Endothelial cell of umbilical vein (primary cell): ENCODE measurements at regions not wholly inside any gene's neighbourhood (a gene's known extent, or its start where the extent isn't known, plus 50 kb on each side); places are given as distances from the start of the nearest gene placed in this dataset.

Experiments
- BruUV-seq: library from RNA; stranded (reverse); fragments of 400-500 nt; replicated peaks from 2 replicates; lab custom pipeline; 2021; lab: Mats Ljungman, UMichigan
- CTCF ChIA-PET: fragments of 300-600, 350-600 bp; sonication (Branson Sonifier 250); formaldehyde crosslinking; loops from one replicate; lab custom pipeline; 2021; ENCODE audit warnings: antibody characterized with exemption, inconsistent platforms; lab: Charles Lee
- POLR2A ChIA-PET: fragments of 300-600, 350-600 bp; sonication (Branson Sonifier 250); formaldehyde crosslinking; loops from one replicate; lab custom pipeline; 2021; ENCODE audit warnings: antibody characterized with exemption, inconsistent platforms; lab: Charles Lee
- DNase-seq: peaks from one replicate; pipeline ENCODE4 v3.0.0-alpha.2; 2011; ENCODE audit warnings: low read depth, low spot score
- FAIRE-seq: peaks from 2 replicates; lab custom pipeline; 2011; peaks lifted over from hg19 to GRCh38; lab: Jason Lieb, UNC
- H2AFZ ChIP-seq: 2 replicates; pipeline ENCODE4 v1.6.0; 2012; ENCODE audit warnings: low read depth, low read length, control low read depth, inconsistent platforms
- H3K27ac ChIP-seq: 2 replicates; pipeline ENCODE4 v1.5.1; 2011; ENCODE audit warnings: low read depth, mild to moderate bottlenecking, control low read depth, low read length, moderate library complexity; ENCODE audit not compliant: insufficient read depth
- H3K27me3 ChIP-seq, 2 experiments: 2 replicates each; pipeline versions ENCODE4 v1.6.0 to v1.6.1; 2011; ENCODE audit warnings: low read length in 2 of 2, mixed read lengths in 1 of 2; ENCODE audit not compliant: control insufficient read depth in 2 of 2, insufficient read depth in 2 of 2
- H3K36me3 ChIP-seq, 2 experiments: 2 replicates in 1 of 2; 3 replicates in 1 of 2; pipeline ENCODE4 v1.5.1; 2011; ENCODE audit warnings: low read length in 2 of 2, mild to moderate bottlenecking in 1 of 2, moderate library complexity in 1 of 2; ENCODE audit not compliant: control insufficient read depth in 2 of 2, insufficient read depth in 2 of 2; ENCODE audit errors: extremely low read depth in 1 of 2
- H3K4me1 ChIP-seq: 3 replicates; pipeline ENCODE4 v1.5.1; 2011; ENCODE audit warnings: mild to moderate bottlenecking, low read length; ENCODE audit not compliant: control insufficient read depth, insufficient read depth; ENCODE audit errors: extremely low read depth
- H3K4me2 ChIP-seq: 2 replicates; pipeline ENCODE4 v1.6.1; 2011; ENCODE audit warnings: low read length, control low read depth, mixed read lengths; ENCODE audit not compliant: insufficient read depth
- H3K4me3 ChIP-seq, 3 experiments: fragments of 200-600 bp in 1 of 3; sonication (generic), shearing (Covaris generic) in 1 of 3; replicated peaks in 1 of 3; 2 replicates each; pipeline ENCODE4 v1.5.1; 2011 to 2016; ENCODE audit warnings: control low read depth in 3 of 3, low read length in 3 of 3, mild to moderate bottlenecking in 2 of 3, inconsistent platforms in 1 of 3, low read depth in 1 of 3, moderate library complexity in 1 of 3; ENCODE audit not compliant: insufficient read depth in 1 of 3
- H3K79me2 ChIP-seq: 2 replicates; pipeline ENCODE4 v1.6.0; 2012; ENCODE audit warnings: low read length, inconsistent platforms; ENCODE audit not compliant: control insufficient read depth, insufficient read depth
- H3K9ac ChIP-seq: replicated peaks from 2 replicates; pipeline ENCODE3; 2011; ENCODE audit warnings: low read length, control low read depth; ENCODE audit not compliant: insufficient read depth; ENCODE audit errors: extremely low read depth
- H3K9me1 ChIP-seq: replicated peaks from 3 replicates; pipeline ENCODE4 v1.6.0; 2011; ENCODE audit warnings: mild to moderate bottlenecking, low read length; ENCODE audit not compliant: control insufficient read depth, insufficient read depth; ENCODE audit errors: extremely low read depth
- H3K9me3 ChIP-seq: replicated peaks from 2 replicates; pipeline ENCODE4 v1.5.1; 2012; ENCODE audit warnings: low read length, inconsistent platforms; ENCODE audit not compliant: control insufficient read depth, insufficient read depth
- H4K20me1 ChIP-seq: replicated peaks from 2 replicates; pipeline ENCODE3; 2011; ENCODE audit warnings: mild to moderate bottlenecking, low read length; ENCODE audit not compliant: control insufficient read depth, insufficient read depth; ENCODE audit errors: extremely low read depth
- CTCF ChIP-seq, 2 donors: IDR thresholded peaks; 1 replicate in 1 of 2; 2 replicates in 1 of 2; pipeline ENCODE4 v1.5.1; 2011; ENCODE audit warnings: low read length in 2 of 2, mild to moderate bottlenecking in 2 of 2, moderate library complexity in 2 of 2, control low read depth in 1 of 2, inconsistent platforms in 1 of 2, low read depth in 1 of 2; ENCODE audit not compliant: insufficient read depth in 1 of 2; ENCODE audit errors: extremely low read depth in 1 of 2
- EZH2 ChIP-seq: IDR thresholded peaks from 2 replicates; pipeline ENCODE4 v1.6.1; 2012; ENCODE audit warnings: borderline replicate concordance, low read depth, mild to moderate bottlenecking, moderate library complexity, low read length, inconsistent platforms; ENCODE audit not compliant: severe bottlenecking
- FOS ChIP-seq: IDR thresholded peaks from 2 replicates; pipeline ENCODE4 v1.6.1; 2011; ENCODE audit warnings: mild to moderate bottlenecking, low read length, moderate library complexity, borderline replicate concordance; ENCODE audit not compliant: insufficient read depth
- GATA2 ChIP-seq: IDR thresholded peaks from 2 replicates; pipeline ENCODE4 v1.7.0; 2011; ENCODE audit warnings: low read depth, mild to moderate bottlenecking, moderate library complexity, mixed read lengths, low read length; ENCODE audit not compliant: insufficient read length, insufficient read depth
- JUN ChIP-seq: IDR thresholded peaks from 2 replicates; pipeline ENCODE4 v1.6.1; 2011; ENCODE audit warnings: borderline replicate concordance, low read depth; ENCODE audit not compliant: insufficient read length, insufficient read depth
- MAX ChIP-seq: IDR thresholded peaks from 2 replicates; pipeline ENCODE4 v1.6.1; 2011; ENCODE audit not compliant: insufficient read depth, insufficient read length
- MYC ChIP-seq: IDR thresholded peaks from one replicate; pipeline ENCODE4 v1.6.1; 2011; ENCODE audit warnings: mild to moderate bottlenecking, low read depth, low read length
- POLR2A ChIP-seq: IDR thresholded peaks from 2 replicates; pipeline ENCODE4 v1.6.1; 2012; ENCODE audit warnings: low read depth, mild to moderate bottlenecking, control low read depth, low read length
- POLR2AphosphoS5 ChIP-seq: IDR thresholded peaks from 2 replicates; pipeline ENCODE4 v1.6.1; 2012; ENCODE audit warnings: low read depth, mild to moderate bottlenecking, control low read depth, low read length, moderate library complexity; ENCODE audit not compliant: insufficient read depth
- dilution Hi-C: fragments of 300-500 bp; cut with MboI; formaldehyde crosslinking; loops from one replicate; pipeline ENCODE4 v1.15.0; 2019; ENCODE audit warnings: low sequenced_read_pairs; ENCODE audit not compliant: extremely low pct_ligation_motif_present
- intact Hi-C: fragments of 100-400 bp; cut with micrococcal nuclease; formaldehyde crosslinking; loops from one replicate; pipeline ENCODE4 v1.10.0; 2022

GRCh38 chr16:62213763-62214162 is 177.5 kb upstream of the CDH8 start:
- CTCF ChIA-PET, result no interaction called here
- BruUV-seq, result no TSS peak
- Histone ChIP-seq H3K9me1 (no peaks in the 10 kb centered on the region), H3K9ac (no peak overlapping the region), H3K36me3 (no peaks in the 10 kb centered on the region), H3K79me2 (no peaks in the 10 kb centered on the region), H2AFZ (no peak overlapping the region), H4K20me1 (no peaks in the 10 kb centered on the region), H3K27me3 (no peaks in the 10 kb centered on the region), H3K4me1 (no peaks in the 10 kb centered on the region), H3K4me3 (no peak overlapping the region), H3K9me3 (no peaks in the 10 kb centered on the region), H3K27ac (no peak overlapping the region), H3K4me2 (no peak overlapping the region)
- no peak for TF ChIP-seq MYC
- TF ChIP-seq MAX, result no peak
- TF ChIP-seq GATA2, result no peak
- TF ChIP-seq POLR2A, result no peak
- no peak for TF ChIP-seq EZH2
- no peak for TF ChIP-seq CTCF (IDR thresholded peaks at IDR 0.05; ENCODE audit: extremely low read depth in 1 of 2, insufficient read depth in 1 of 2, low read depth in 1 of 2, low read length in 2 of 2)
- no peak for TF ChIP-seq POLR2AphosphoS5
- TF ChIP-seq JUN, result no peak
- TF ChIP-seq FOS, result no peak
- intact Hi-C loops, result no loop called here
- dilution Hi-C loops, result no loop called here
- no peak for DNase-seq
- no peak for FAIRE-seq
- POLR2A ChIA-PET, result no interaction called here
